ENCODE measurements at regions not wholly inside any gene's neighbourhood (a gene's known extent, or its start where the extent isn't known, plus 50 kb on each side); places are given as distances from the start of the nearest gene placed in this dataset.

GRCh38 chr12:118512669-118513068 is 136.3 kb downstream of the SUDS3 start:
- Mint-ChIP-seq H3K36me3 (no peaks in the 10 kb centered on the region), H3K27me3 (ENCODE audit: low read depth) (no peaks in the 10 kb centered on the region), H3K4me3 (no peak overlapping the region), H3K27ac (no peak overlapping the region), H3K4me1 (no peaks in the 10 kb centered on the region), H3K9me3 (peaks cover 20% of the 10 kb centered on the region)
- DNase-seq (ENCODE audit: low spot score in 2 of 2, unreplicated experiment in 2 of 2): no peak
- TF ChIP-seq CTCF (IDR thresholded peaks at IDR 0.05; ENCODE audit: unreplicated experiment): no peak

- Mint-ChIP-seq H3K4me3 (no peak overlapping the region), H3K27me3 (ENCODE audit: low read depth) (no peaks in the 10 kb centered on the region), H3K27ac (no peak overlapping the region), H3K36me3 (no peaks in the 10 kb centered on the region), H3K9me3 (peaks cover 20% of the 10 kb centered on the region), H3K4me1 (no peaks in the 10 kb centered on the region)
- DNase-seq (ENCODE audit: low spot score in 2 of 2, unreplicated experiment in 2 of 2): no peak
- TF ChIP-seq CTCF (IDR thresholded peaks at IDR 0.05; ENCODE audit: unreplicated experiment): no peak
Observed at GRCh38 chr12:118513611-118514010, 137.3 kb downstream of the SUDS3 start.

DNA sequence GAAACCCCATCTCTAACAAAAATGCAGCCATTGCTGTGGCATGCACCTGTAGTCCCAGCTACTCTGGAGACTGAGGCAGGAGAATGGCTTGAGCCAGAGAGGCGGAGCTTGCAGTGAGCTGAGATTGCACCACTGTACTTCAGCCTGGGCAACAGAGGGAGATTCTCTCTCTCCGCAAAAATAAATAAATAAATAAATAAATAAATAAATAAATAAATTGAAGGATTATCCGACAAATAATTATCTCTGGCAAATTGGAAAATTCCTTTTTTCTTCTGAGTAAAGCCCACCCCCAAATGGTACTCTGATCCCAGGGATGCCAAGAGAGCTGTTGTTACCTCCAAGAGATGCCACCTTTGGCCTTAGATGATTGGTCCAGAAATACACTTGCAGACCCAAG is 137.9 kb downstream of the SUDS3 start:
- Mint-ChIP-seq H3K36me3 (no peaks in the 10 kb centered on the region), H3K27ac (no peak overlapping the region), H3K4me3 (no peak overlapping the region), H3K9me3 (peaks cover 20% of the 10 kb centered on the region), H3K27me3 (ENCODE audit: low read depth) (no peaks in the 10 kb centered on the region), H3K4me1 (no peaks in the 10 kb centered on the region)
- TF ChIP-seq CTCF (IDR thresholded peaks at IDR 0.05; ENCODE audit: unreplicated experiment): no peak
- no peak for DNase-seq (ENCODE audit: low spot score in 2 of 2, unreplicated experiment in 2 of 2)

GRCh38 chr12:118520214-118521035 is 144.1 kb downstream of the SUDS3 start:
- no peak for DNase-seq (ENCODE audit: low spot score in 2 of 2, unreplicated experiment in 2 of 2)
- TF ChIP-seq CTCF (IDR thresholded peaks at IDR 0.05; ENCODE audit: unreplicated experiment): no peak
- Mint-ChIP-seq H3K9me3 (peaks cover 6% of the 10 kb centered on the region), H3K27ac (no peak overlapping the region), H3K4me1 (no peaks in the 10 kb centered on the region), H3K36me3 (no peaks in the 10 kb centered on the region), H3K27me3 (ENCODE audit: low read depth) (peaks cover 2% of the 10 kb centered on the region), H3K4me3 (no peak overlapping the region)

DNA sequence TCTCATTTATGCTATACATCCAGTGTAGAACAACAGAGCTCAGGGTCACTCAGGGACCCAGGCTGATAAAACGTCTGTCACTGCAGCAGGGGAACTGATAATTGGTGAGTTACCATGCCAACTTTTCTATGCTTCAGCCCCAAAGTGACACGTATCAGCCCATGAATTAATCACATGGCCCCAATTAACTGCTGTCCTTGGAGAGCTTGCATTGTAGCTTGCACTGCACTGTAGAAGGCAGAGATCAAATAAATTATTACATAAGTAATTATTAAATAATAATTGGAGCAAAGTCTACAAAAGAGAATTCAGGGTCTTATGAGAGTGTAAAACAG is 144.6 kb downstream of the SUDS3 start:
- TF ChIP-seq CTCF (IDR thresholded peaks at IDR 0.05; ENCODE audit: unreplicated experiment): no peak
- Mint-ChIP-seq H3K27me3 (ENCODE audit: low read depth) (peaks cover 2% of the 10 kb centered on the region), H3K4me3 (no peak overlapping the region), H3K9me3 (peaks cover 6% of the 10 kb centered on the region), H3K36me3 (no peaks in the 10 kb centered on the region), H3K27ac (no peak overlapping the region), H3K4me1 (no peaks in the 10 kb centered on the region)
- DNase-seq (ENCODE audit: low spot score in 2 of 2, unreplicated experiment in 2 of 2): no peak
